IMR-90 (cell line): ENCODE measurements at regions not wholly inside any gene's neighbourhood (a gene's known extent, or its start where the extent isn't known, plus 50 kb on each side); places are given as distances from the start of the nearest gene placed in this dataset.

Experiments used
- ATAC-seq: fragments of 200-7000 bp; cut with Tn5 transposase; 2 replicates; pipeline ENCODE4 v1.9.1; 2020; ENCODE audit warnings: low read depth, mild to moderate bottlenecking, moderate library complexity
- BruUV-seq: library from RNA; stranded (reverse); fragments of 400-500 nt; replicated peaks from 2 replicates; lab custom pipeline; 2021; lab: Mats Ljungman, UMichigan
- CTCF ChIA-PET: fragments of 300-600 bp; formaldehyde crosslinking; extraction: SDS; loops from one replicate; lab custom pipeline; 2021; ENCODE audit warnings: antibody characterized with exemption; lab: Yijun Ruan, JAX
- POLR2A ChIA-PET: fragments of 300-600 bp; sonication (Branson Sonifier 250); formaldehyde crosslinking; loops from one replicate; lab custom pipeline; 2022; ENCODE audit warnings: antibody characterized with exemption; ENCODE audit not compliant: unreplicated experiment; lab: Charles Lee
- DNase-seq: peaks from one replicate; pipeline ENCODE4 v3.0.0; 2013
- H2AFZ ChIP-seq: replicated peaks from 2 replicates; pipeline ENCODE3; 2013; ENCODE audit warnings: low read length, mild to moderate bottlenecking; ENCODE audit not compliant: poor library complexity
- H2AK5ac ChIP-seq: 2 replicates; pipeline ENCODE4 v1.6.1; 2013; ENCODE audit warnings: low read depth, low read length, inconsistent platforms
- H2AK9ac ChIP-seq: replicated peaks from 2 replicates; pipeline ENCODE3; 2013; ENCODE audit warnings: mild to moderate bottlenecking, low read depth, low read length, moderate library complexity; ENCODE audit not compliant: poor library complexity
- H2BK120ac ChIP-seq: 2 replicates; pipeline ENCODE4 v1.6.1; 2013; ENCODE audit warnings: low read depth, low read length, inconsistent platforms
- H2BK15ac ChIP-seq: 3 replicates; pipeline ENCODE4 v1.6.1; 2013; ENCODE audit warnings: low read depth, low read length, inconsistent platforms
- H2BK20ac ChIP-seq: 2 replicates; pipeline ENCODE4 v1.6.1; 2013; ENCODE audit warnings: low read depth, mild to moderate bottlenecking, inconsistent platforms, low read length, moderate library complexity
- H2BK5ac ChIP-seq: 2 replicates; pipeline ENCODE4 v1.6.1; 2013; ENCODE audit warnings: mild to moderate bottlenecking, low read depth, low read length, inconsistent platforms; ENCODE audit not compliant: poor library complexity, severe bottlenecking
- H3K14ac ChIP-seq: replicated peaks from 2 replicates; pipeline ENCODE4 v1.6.1; 2013; ENCODE audit warnings: low read depth, low read length, inconsistent platforms
- H3K18ac ChIP-seq: 2 replicates; pipeline ENCODE4 v1.6.1; 2013; ENCODE audit warnings: low read depth, low read length, control low read depth
- H3K23ac ChIP-seq: 2 replicates; pipeline ENCODE4 v1.6.1; 2013; ENCODE audit warnings: low read depth, low read length, inconsistent platforms
- H3K27ac ChIP-seq: 2 replicates; pipeline ENCODE4 v1.5.1; 2013; ENCODE audit warnings: mild to moderate bottlenecking, control low read depth, low read length; ENCODE audit not compliant: insufficient read depth
- H3K27me3 ChIP-seq: 2 replicates; pipeline ENCODE4 v1.6.1; 2013; ENCODE audit warnings: low read length; ENCODE audit not compliant: control insufficient read depth, insufficient read depth
- H3K36me3 ChIP-seq: 2 replicates; pipeline ENCODE4 v1.6.1; 2013; ENCODE audit warnings: low read length, mixed read lengths; ENCODE audit not compliant: control insufficient read depth, insufficient read depth
- H3K4ac ChIP-seq: 2 replicates; pipeline ENCODE4 v1.6.1; 2013; ENCODE audit warnings: low read depth, low read length, inconsistent platforms
- H3K4me1 ChIP-seq: 2 replicates; pipeline ENCODE4 v1.6.1; 2013; ENCODE audit warnings: low read length, mixed read lengths; ENCODE audit not compliant: control insufficient read depth, insufficient read depth
- H3K4me2 ChIP-seq: 2 replicates; pipeline ENCODE4 v1.6.1; 2013; ENCODE audit warnings: low read depth, mild to moderate bottlenecking, control low read depth, low read length, moderate library complexity
- H3K4me3 ChIP-seq: 2 replicates; pipeline ENCODE4 v1.5.1; 2013; ENCODE audit warnings: low read depth, mild to moderate bottlenecking, control low read depth, low read length, moderate library complexity; ENCODE audit not compliant: insufficient read depth
- H3K56ac ChIP-seq: 2 replicates; pipeline ENCODE4 v1.6.1; 2013; ENCODE audit warnings: low read length, inconsistent platforms; ENCODE audit not compliant: insufficient read depth; ENCODE audit errors: extremely low read depth
- H3K79me1 ChIP-seq, 2 experiments: 2 replicates each; pipeline ENCODE4 v1.6.1; 2013; ENCODE audit warnings: low read length in 2 of 2, inconsistent platforms in 1 of 2, low read depth in 1 of 2
- H3K9ac ChIP-seq: 2 replicates; pipeline ENCODE4 v1.6.1; 2013; ENCODE audit warnings: low read depth, low read length, control low read depth
- H3K9me1 ChIP-seq: 2 replicates; pipeline ENCODE4 v1.6.1; 2013; ENCODE audit warnings: low read length, inconsistent platforms; ENCODE audit not compliant: insufficient read depth
- H3K9me3 ChIP-seq: 2 replicates; pipeline ENCODE4 v1.6.1; 2013; ENCODE audit warnings: low read length; ENCODE audit not compliant: control insufficient read depth, insufficient read depth
- H4K20me1 ChIP-seq: 2 replicates; pipeline ENCODE4 v1.6.1; 2013; ENCODE audit warnings: low read length, inconsistent platforms; ENCODE audit not compliant: insufficient read depth
- H4K5ac ChIP-seq: 2 replicates; pipeline ENCODE4 v1.6.1; 2013; ENCODE audit warnings: mild to moderate bottlenecking, low read depth, low read length, control low read depth
- H4K8ac ChIP-seq, 2 experiments: 2 replicates each; pipeline ENCODE4 v1.6.1; 2013; ENCODE audit warnings: low read depth in 2 of 2, low read length in 2 of 2, control low read depth in 1 of 2, inconsistent platforms in 1 of 2
- H4K91ac ChIP-seq: 2 replicates; pipeline ENCODE4 v1.6.1; 2013; ENCODE audit warnings: low read depth, low read length, inconsistent platforms; ENCODE audit not compliant: insufficient read depth
- BHLHE40 ChIP-seq: fragments of 150-350 bp; IDR thresholded peaks from 2 replicates; pipeline ENCODE4 v1.6.1; 2016; ENCODE audit warnings: mild to moderate bottlenecking, low read depth, low read length
- CEBPB ChIP-seq: IDR thresholded peaks from 2 replicates; pipeline ENCODE4 v1.6.1; 2012; ENCODE audit warnings: low read depth, low read length, improper control_type of control experiment
- CHD1 ChIP-seq: IDR thresholded peaks from 2 replicates; pipeline ENCODE4 v1.6.1; 2012; ENCODE audit warnings: low read depth, low read length, improper control_type of control experiment
- CTCF ChIP-seq: conservative IDR thresholded peaks from 2 replicates; pipeline ENCODE4 v1.5.1; 2012; ENCODE audit warnings: mild to moderate bottlenecking, low read depth, low read length, improper control_type of control experiment
- ELK1 ChIP-seq: fragments of 150-350 bp; IDR thresholded peaks from 2 replicates; pipeline ENCODE4 v1.6.1; 2016; ENCODE audit warnings: low read depth, mild to moderate bottlenecking, low read length, moderate library complexity, borderline replicate concordance
- FOS ChIP-seq: fragments of 150-350 bp; IDR thresholded peaks from 2 replicates; pipeline ENCODE4 v1.6.1; 2016; ENCODE audit warnings: low read depth, low read length
- MAFK ChIP-seq: IDR thresholded peaks from 2 replicates; pipeline ENCODE4 v1.6.1; 2012; ENCODE audit warnings: low read depth, low read length, improper control_type of control experiment
- MAZ ChIP-seq: IDR thresholded peaks from 2 replicates; pipeline ENCODE4 v1.6.1; 2012; ENCODE audit warnings: low read depth, mild to moderate bottlenecking, low read length, improper control_type of control experiment, moderate library complexity, borderline replicate concordance
- MXI1 ChIP-seq: IDR thresholded peaks from 2 replicates; pipeline ENCODE4 v1.6.1; 2012; ENCODE audit warnings: low read depth, mild to moderate bottlenecking, low read length, moderate library complexity, borderline replicate concordance
- NFE2L2 ChIP-seq: fragments of 150-350 bp; IDR thresholded peaks from 2 replicates; pipeline ENCODE4 v1.6.1; 2016; ENCODE audit warnings: low read depth, mild to moderate bottlenecking, low read length
- POLR2A ChIP-seq: IDR thresholded peaks from 2 replicates; pipeline ENCODE4 v1.6.1; 2012; ENCODE audit warnings: mild to moderate bottlenecking, low read depth, low read length
- RAD21 ChIP-seq: IDR thresholded peaks from 2 replicates; pipeline ENCODE4 v1.6.1; 2012; ENCODE audit warnings: low read length, improper control_type of control experiment
- RCOR1 ChIP-seq: IDR thresholded peaks from 2 replicates; pipeline ENCODE4 v1.6.1; 2012; ENCODE audit warnings: mild to moderate bottlenecking, low read length, improper control_type of control experiment; ENCODE audit not compliant: insufficient replicate concordance
- RFX5 ChIP-seq: IDR thresholded peaks from 2 replicates; pipeline ENCODE4 v1.8.0; 2012; ENCODE audit warnings: low read depth, mild to moderate bottlenecking, low read length, moderate library complexity
- SMC3 ChIP-seq: fragments of 150-350 bp; IDR thresholded peaks from 2 replicates; pipeline ENCODE4 v1.6.1; 2016; ENCODE audit warnings: low read depth, mild to moderate bottlenecking, antibody characterized with exemption, low read length, moderate library complexity
- USF2 ChIP-seq: fragments of 150-350 bp; IDR thresholded peaks from 2 replicates; pipeline ENCODE4 v1.6.1; 2017; ENCODE audit warnings: mild to moderate bottlenecking, antibody characterized with exemption, low read length, low read depth
- WGBS, 2 experiments: methylation state at CpG; one replicate each; pipeline versions ENCODE4 v1.1.5 to v1.1.7; 2013; ENCODE audit warnings: missing lambda C conversion rate in 2 of 2; ENCODE audit not compliant: insufficient read length in 1 of 2; ENCODE audit errors: extremely low coverage in 2 of 2; 5-methylcytosine and 5-hydroxymethylcytosine counted together
- dilution Hi-C: fragments of 300-500 bp; cut with HindIII; formaldehyde crosslinking; loops from one replicate; pipeline ENCODE4 v1.14.3; 2018; ENCODE audit warnings: low sequenced_read_pairs; ENCODE audit not compliant: unreplicated experiment
- in situ Hi-C: fragments of 300-500 bp; cut with MboI; formaldehyde crosslinking; loops from 3 replicates; pipeline ENCODE4 v1.14.3; 2019; ENCODE audit warnings: low sequenced_read_pairs, inconsistent platforms, mixed read lengths
- intact Hi-C: fragments of 100-400 bp; cut with micrococcal nuclease; formaldehyde crosslinking; loops from 2 replicates; pipeline ENCODE4 v1.10.0; 2022

- in situ Hi-C loops (no loop called here), dilution Hi-C loops (no loop called here), intact Hi-C loops (no loop called here)
- Histone ChIP-seq H4K8ac (no peak overlapping the region), H4K91ac (no peak overlapping the region), H3K36me3 (no peaks in the 10 kb centered on the region), H3K56ac (no peak overlapping the region), H2BK15ac (no peak overlapping the region), H3K79me1 (no peaks in the 10 kb centered on the region), H2AFZ (no peak overlapping the region), H3K9me1 (no peaks in the 10 kb centered on the region), H3K4me1 (no peaks in the 10 kb centered on the region), H3K9me3 (peaks cover 2% of the 10 kb centered on the region; the same call in 1 of the 2 replicates), H3K4ac (no peak overlapping the region), H2BK20ac (no peak overlapping the region), H4K5ac (no peak overlapping the region), H2AK9ac (no peak overlapping the region), H3K27ac (no peak overlapping the region), H3K23ac (no peak overlapping the region), H2BK5ac (no peak overlapping the region), H2AK5ac (no peak overlapping the region), H4K20me1 (no peaks in the 10 kb centered on the region), H3K4me2 (no peak overlapping the region), H2BK120ac (no peak overlapping the region), H3K27me3 (no peaks in the 10 kb centered on the region; the same call in 1 of the 2 replicates), H3K14ac (no peak overlapping the region), H3K4me3 (no peak overlapping the region), H3K9ac (no peak overlapping the region), H3K18ac (no peak overlapping the region)
- ChIA-PET CTCF (no interaction called here), POLR2A (no interaction called here)
- no TSS peak for BruUV-seq
- no CpG with 5 or more reads among the region's 1 CpG for WGBS, 2 experiments
- ATAC-seq (no peak), DNase-seq (no peak)
- no peak for TF ChIP-seq CHD1
- TF ChIP-seq NFE2L2, result no peak
- TF ChIP-seq POLR2A, result no peak
- no peak for TF ChIP-seq RAD21
- TF ChIP-seq FOS, result no peak
- TF ChIP-seq BHLHE40, result no peak
- no peak for TF ChIP-seq RCOR1
- TF ChIP-seq ELK1, result no peak
- TF ChIP-seq USF2, result no peak
- TF ChIP-seq MAZ, result no peak
- TF ChIP-seq CTCF, result no peak
- no peak for TF ChIP-seq MXI1
- TF ChIP-seq SMC3, result no peak
- TF ChIP-seq MAFK, result no peak
- no peak for TF ChIP-seq CEBPB
- TF ChIP-seq RFX5, result no peak
Measured at GRCh38 chr5:68362331-68362730, 146.8 kb downstream of the PIK3R1 start.
